ENCODE measurements at regions not wholly inside any gene's neighbourhood (a gene's known extent, or its start where the extent isn't known, plus 50 kb on each side); places are given as distances from the start of the nearest gene placed in this dataset.
"Not testable (repeated sequence)": the region's sequence is repeated elsewhere in the genome, so short reads cannot be mapped to it uniquely, and the experiment has no call there.

GRCh38 chr6:81547149-81547548 lies 205.3 kb downstream of the TENT5A start:
- TF ChIP-seq POLR2A (IDR thresholded peaks at IDR 0.05) (no peak), POLR2AphosphoS5 (IDR thresholded peaks at IDR 0.05) (no peak)
- TF ChIP-seq, protein P1, sequence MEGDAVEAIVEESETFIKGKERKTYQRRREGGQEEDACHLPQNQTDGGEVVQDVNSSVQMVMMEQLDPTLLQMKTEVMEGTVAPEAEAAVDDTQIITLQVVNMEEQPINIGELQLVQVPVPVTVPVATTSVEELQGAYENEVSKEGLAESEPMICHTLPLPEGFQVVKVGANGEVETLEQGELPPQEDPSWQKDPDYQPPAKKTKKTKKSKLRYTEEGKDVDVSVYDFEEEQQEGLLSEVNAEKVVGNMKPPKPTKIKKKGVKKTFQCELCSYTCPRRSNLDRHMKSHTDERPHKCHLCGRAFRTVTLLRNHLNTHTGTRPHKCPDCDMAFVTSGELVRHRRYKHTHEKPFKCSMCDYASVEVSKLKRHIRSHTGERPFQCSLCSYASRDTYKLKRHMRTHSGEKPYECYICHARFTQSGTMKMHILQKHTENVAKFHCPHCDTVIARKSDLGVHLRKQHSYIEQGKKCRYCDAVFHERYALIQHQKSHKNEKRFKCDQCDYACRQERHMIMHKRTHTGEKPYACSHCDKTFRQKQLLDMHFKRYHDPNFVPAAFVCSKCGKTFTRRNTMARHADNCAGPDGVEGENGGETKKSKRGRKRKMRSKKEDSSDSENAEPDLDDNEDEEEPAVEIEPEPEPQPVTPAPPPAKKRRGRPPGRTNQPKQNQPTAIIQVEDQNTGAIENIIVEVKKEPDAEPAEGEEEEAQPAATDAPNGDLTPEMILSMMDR (IDR thresholded peaks at IDR 0.05), result no peak
- Histone ChIP-seq H3K4me3 (no peak overlapping the region), H3K36me3 (no peaks in the 10 kb centered on the region), H3K27ac (no peak overlapping the region), H3K27me3 (no peaks in the 10 kb centered on the region), H3K9me3 (no peaks in the 10 kb centered on the region), H3K4me1 (no peaks in the 10 kb centered on the region)
- DNase-seq (ENCODE audit: low spot score in 2 of 2), result no peak
- intact Hi-C loops (cut with DNase I; ENCODE audit: low total_unique reads), result no loop called here

DNA sequence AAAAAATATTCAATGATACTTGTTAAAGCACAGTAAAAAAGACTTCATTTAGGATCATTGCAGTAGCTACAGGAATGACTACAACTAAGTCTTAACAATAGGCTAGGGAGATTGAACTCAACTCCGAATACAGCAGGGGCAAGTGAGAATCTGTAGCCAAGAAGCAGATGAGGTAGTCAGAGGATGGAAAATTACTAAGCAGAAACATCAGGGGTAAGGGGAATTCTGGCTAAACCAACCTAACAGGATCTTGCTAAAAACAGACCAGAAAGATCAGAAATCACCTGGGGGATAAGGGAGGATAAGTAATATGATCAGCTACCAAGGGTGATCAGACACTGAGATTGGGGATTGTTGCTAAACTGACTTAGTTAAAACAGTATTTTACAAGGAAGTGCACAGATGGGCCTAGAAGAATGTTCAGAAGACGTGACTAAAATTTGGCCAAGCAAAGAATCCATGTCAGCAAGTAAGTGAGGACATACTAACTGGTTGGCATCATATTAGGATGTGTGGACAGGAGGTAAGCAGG lies 217.5 kb downstream of the TENT5A start:
- Histone ChIP-seq H3K36me3 (no peaks in the 10 kb centered on the region), H3K9me3 (no peaks in the 10 kb centered on the region), H3K27ac (no peak overlapping the region), H3K4me1 (no peaks in the 10 kb centered on the region), H3K4me3 (no peak overlapping the region), H3K27me3 (no peaks in the 10 kb centered on the region)
- intact Hi-C loops (cut with DNase I; ENCODE audit: low total_unique reads), result no loop called here
- no peak for TF ChIP-seq POLR2A (IDR thresholded peaks at IDR 0.05)
- TF ChIP-seq, protein P1 (IDR thresholded peaks at IDR 0.05), result no peak
- no peak for TF ChIP-seq POLR2AphosphoS5 (IDR thresholded peaks at IDR 0.05)
- DNase-seq (ENCODE audit: low spot score in 2 of 2), result no peak

DNA sequence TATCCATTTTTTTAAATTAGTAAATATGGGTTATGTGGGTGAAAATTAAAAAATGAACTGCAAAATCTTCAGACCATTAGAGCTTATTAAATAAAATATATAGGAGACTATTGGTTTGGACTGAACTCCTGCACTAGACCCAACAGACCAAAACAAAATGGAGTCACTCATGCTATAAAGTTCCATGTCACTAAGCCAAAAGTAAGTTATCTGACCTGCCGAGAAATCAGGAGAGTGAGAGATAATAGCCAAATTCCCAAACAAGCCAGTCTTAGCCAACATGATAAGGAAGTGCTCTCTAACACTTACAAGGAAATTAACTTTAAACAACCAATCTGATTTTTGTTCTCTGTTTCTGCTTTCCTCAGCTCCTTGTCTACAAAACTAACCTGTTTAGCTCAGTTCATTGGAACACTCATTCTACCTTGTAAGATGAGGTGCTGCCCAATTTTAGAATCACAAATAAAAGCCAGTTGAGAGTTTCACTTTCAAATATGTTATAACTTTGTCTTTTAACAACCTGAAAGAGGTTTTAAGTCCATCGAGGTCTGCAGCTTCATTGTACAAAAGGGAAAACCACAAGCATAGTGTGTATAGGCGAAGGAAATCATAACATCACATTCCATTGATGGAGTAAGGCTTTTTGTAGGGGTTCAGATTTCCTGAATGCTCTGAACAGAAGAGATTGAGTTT lies 220.5 kb downstream of the TENT5A start:
- TF ChIP-seq POLR2A (IDR thresholded peaks at IDR 0.05), result no peak
- no peak for TF ChIP-seq POLR2AphosphoS5 (IDR thresholded peaks at IDR 0.05)
- TF ChIP-seq, protein P1 (IDR thresholded peaks at IDR 0.05), result no peak
- Histone ChIP-seq H3K36me3 (no peaks in the 10 kb centered on the region), H3K27me3 (no peaks in the 10 kb centered on the region), H3K4me3 (no peak overlapping the region), H3K4me1 (no peaks in the 10 kb centered on the region), H3K27ac (no peak overlapping the region), H3K9me3 (no peaks in the 10 kb centered on the region)
- intact Hi-C loops (cut with DNase I; ENCODE audit: low total_unique reads), result no loop called here
- DNase-seq (ENCODE audit: low spot score in 2 of 2), result no peak

DNA sequence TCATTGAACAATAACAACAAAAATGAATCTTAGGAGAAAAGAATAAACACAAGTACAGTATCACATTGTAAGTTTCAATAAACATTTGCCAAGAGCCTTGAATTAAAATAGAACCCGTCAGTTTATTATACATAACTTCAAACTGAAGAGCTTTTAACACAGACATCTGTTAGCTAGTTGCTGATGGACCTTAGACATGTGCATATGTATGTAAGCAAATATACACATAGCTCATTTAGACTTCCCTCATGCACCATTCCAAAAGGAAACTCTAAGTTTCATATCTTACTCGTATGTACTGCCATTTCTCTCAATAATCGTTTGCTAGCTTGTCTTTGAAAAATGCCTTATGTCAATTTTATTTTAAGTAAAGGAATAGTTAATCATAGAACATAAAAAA lies 235.0 kb downstream of the TENT5A start:
- no peak for DNase-seq (ENCODE audit: low spot score in 2 of 2)
- intact Hi-C loops (cut with DNase I; ENCODE audit: low total_unique reads), result no loop called here
- Histone ChIP-seq H3K9me3 (no peaks in the 10 kb centered on the region), H3K4me3 (no peak overlapping the region), H3K27me3 (no peaks in the 10 kb centered on the region), H3K4me1 (no peaks in the 10 kb centered on the region), H3K36me3 (no peaks in the 10 kb centered on the region), H3K27ac (no peak overlapping the region)
- TF ChIP-seq, protein P1 (IDR thresholded peaks at IDR 0.05), result no peak
- TF ChIP-seq POLR2AphosphoS5 (IDR thresholded peaks at IDR 0.05) (no peak), POLR2A (IDR thresholded peaks at IDR 0.05) (no peak)

- Histone ChIP-seq H3K27me3 (no peaks in the 10 kb centered on the region), H3K4me3 (no peak overlapping the region), H3K4me1 (no peaks in the 10 kb centered on the region), H3K27ac (no peak overlapping the region), H3K9me3 (no peaks in the 10 kb centered on the region), H3K36me3 (no peaks in the 10 kb centered on the region)
- DNase-seq (ENCODE audit: low spot score in 2 of 2), result no peak
- intact Hi-C loops (cut with DNase I; ENCODE audit: low total_unique reads), result no loop called here
- no peak for TF ChIP-seq POLR2AphosphoS5 (IDR thresholded peaks at IDR 0.05)
- TF ChIP-seq, protein P1 (IDR thresholded peaks at IDR 0.05), result no peak
- no peak for TF ChIP-seq POLR2A (IDR thresholded peaks at IDR 0.05)
Observed at GRCh38 chr6:81515562-81516453, 236.7 kb downstream of the TENT5A start.

GRCh38 chr6:81514195-81514594 lies 238.3 kb downstream of the TENT5A start:
- H3K36me3 ChIP-seq; H3K27me3 ChIP-seq; intact Hi-C loops (cut with DNase I; ENCODE audit: low total_unique reads); DNase-seq (ENCODE audit: low spot score in 2 of 2); H3K27ac ChIP-seq; H3K4me3 ChIP-seq; H3K4me1 ChIP-seq; H3K9me3 ChIP-seq: not testable (repeated sequence)
